ENCODE measurements at regions not wholly inside any gene's neighbourhood (a gene's known extent, or its start where the extent isn't known, plus 50 kb on each side); places are given as distances from the start of the nearest gene placed in this dataset.

GRCh38 chr6:166841216-166841615 lies 115.1 kb downstream of the RNASET2 start:
- DNase-seq (ENCODE audit: low read depth in 1 of 2, low spot score in 1 of 2): no peak
- Histone ChIP-seq H3K36me3 (no peaks in the 10 kb centered on the region), H3K9me3 (ENCODE audit: low read depth) (no peaks in the 10 kb centered on the region), H3K27ac (no peak overlapping the region), H3K27me3 (no peaks in the 10 kb centered on the region), H3K4me3 (no peak overlapping the region), H3K4me1 (ENCODE audit: low read depth) (no peaks in the 10 kb centered on the region)
- no peak for TF ChIP-seq CTCF (IDR thresholded peaks at IDR 0.05; ENCODE audit: low read depth, low read length)

GRCh38 chr6:166839569-166839968 lies 116.8 kb downstream of the RNASET2 start:
- no peaks in the 10 kb centered on the region for H3K36me3 ChIP-seq
- no peak overlapping the region for H3K27ac ChIP-seq
- H3K27me3 ChIP-seq: no peaks in the 10 kb centered on the region
- TF ChIP-seq CTCF (IDR thresholded peaks at IDR 0.05; ENCODE audit: low read depth, low read length): no peak
- no peaks in the 10 kb centered on the region for H3K9me3 ChIP-seq (ENCODE audit: low read depth)
- peak in 1 of 2 donors; percentile 17 for DNase-seq (ENCODE audit: low read depth in 1 of 2, low spot score in 1 of 2)
- no peak overlapping the region for H3K4me3 ChIP-seq
- no peaks in the 10 kb centered on the region for H3K4me1 ChIP-seq (ENCODE audit: low read depth)

- H3K27ac ChIP-seq: no peak overlapping the region
- no peak for TF ChIP-seq CTCF (IDR thresholded peaks at IDR 0.05; ENCODE audit: low read depth, low read length)
- H3K4me1 ChIP-seq (ENCODE audit: low read depth): no peaks in the 10 kb centered on the region
- DNase-seq (ENCODE audit: low read depth in 1 of 2, low spot score in 1 of 2): no peak
- no peak overlapping the region for H3K4me3 ChIP-seq
- no peaks in the 10 kb centered on the region for H3K36me3 ChIP-seq
- H3K27me3 ChIP-seq: no peaks in the 10 kb centered on the region
- H3K9me3 ChIP-seq (ENCODE audit: low read depth): no peaks in the 10 kb centered on the region
Measured at GRCh38 chr6:166838987-166839386, 117.4 kb downstream of the RNASET2 start.

- Histone ChIP-seq H3K9me3 (ENCODE audit: low read depth) (no peaks in the 10 kb centered on the region), H3K27me3 (no peaks in the 10 kb centered on the region), H3K4me3 (no peak overlapping the region), H3K4me1 (ENCODE audit: low read depth) (no peaks in the 10 kb centered on the region), H3K36me3 (no peaks in the 10 kb centered on the region), H3K27ac (no peak overlapping the region)
- no peak for DNase-seq (ENCODE audit: low read depth in 1 of 2, low spot score in 1 of 2)
- no peak for TF ChIP-seq CTCF (IDR thresholded peaks at IDR 0.05; ENCODE audit: low read depth, low read length)
Measured at GRCh38 chr6:166836785-166837718, 119.3 kb downstream of the RNASET2 start.

GRCh38 chr6:166834049-166834448 lies 122.3 kb downstream of the RNASET2 start:
- Histone ChIP-seq H3K9me3 (ENCODE audit: low read depth) (no peaks in the 10 kb centered on the region), H3K4me1 (ENCODE audit: low read depth) (no peaks in the 10 kb centered on the region), H3K27me3 (no peaks in the 10 kb centered on the region), H3K27ac (no peak overlapping the region), H3K36me3 (no peaks in the 10 kb centered on the region), H3K4me3 (no peak overlapping the region)
- no peak for TF ChIP-seq CTCF (IDR thresholded peaks at IDR 0.05; ENCODE audit: low read depth, low read length)
- DNase-seq (ENCODE audit: low read depth in 1 of 2, low spot score in 1 of 2): no peak

Data from cardiac muscle cell (in vitro differentiated cells and primary cell).